H1 (cell line): ENCODE measurements at regions not wholly inside any gene's neighbourhood (a gene's known extent, or its start where the extent isn't known, plus 50 kb on each side); places are given as distances from the start of the nearest gene placed in this dataset.

ENCODE experiments used
- EP300 ChIP-seq, 2 experiments: IDR thresholded peaks; 1 replicate in 1 of 2; 2 replicates in 1 of 2; pipeline ENCODE4 v1.6.1; 2011 to 2012; ENCODE audit warnings: low read depth in 2 of 2, low read length in 2 of 2, mild to moderate bottlenecking in 2 of 2, borderline replicate concordance in 1 of 2, inconsistent platforms in 1 of 2, moderate library complexity in 1 of 2
- HDAC2 ChIP-seq, 2 experiments: fragments of 300-600 bp in 1 of 2; sonication (generic) in 1 of 2; IDR thresholded peaks; 2 replicates each; pipeline ENCODE4 v1.6.1; 2011 to 2012; ENCODE audit warnings: low read depth in 2 of 2, low read length in 2 of 2, mild to moderate bottlenecking in 2 of 2, moderate library complexity in 2 of 2, borderline replicate concordance in 1 of 2, inconsistent platforms in 1 of 2
- NANOG ChIP-seq: IDR thresholded peaks from 2 replicates; pipeline ENCODE4 v1.6.1; 2011; ENCODE audit warnings: low read length, low read depth, mild to moderate bottlenecking, inconsistent platforms; ENCODE audit not compliant: insufficient read depth, poor library complexity, severe bottlenecking
- RFX5 ChIP-seq: IDR thresholded peaks from 2 replicates; pipeline ENCODE4 v1.6.1; 2011; ENCODE audit warnings: low read depth, low read length, improper control_type of control experiment, borderline replicate concordance
- SAP30 ChIP-seq: fragments of 300-600 bp; sonication (generic); IDR thresholded peaks from 2 replicates; pipeline ENCODE4 v1.7.1; 2012; ENCODE audit warnings: low read length, moderate library complexity, mild to moderate bottlenecking, inconsistent platforms; ENCODE audit not compliant: insufficient read depth, insufficient replicate concordance
- TBP ChIP-seq: IDR thresholded peaks from 2 replicates; pipeline ENCODE4 v1.6.1; 2011; ENCODE audit warnings: low read depth, low read length, improper control_type of control experiment

GRCh38 chr13:23987331-23987894, 90.1 kb upstream of the C1QTNF9B start (continued):
- TF ChIP-seq TBP (no peak), NANOG (no peak), HDAC2 (IDR thresholded peaks at IDR 0.05; ENCODE audit: borderline replicate concordance in 1 of 2, low read depth in 2 of 2, low read length in 2 of 2) (no peak), SAP30 (no peak), RFX5 (no peak), EP300 (IDR thresholded peaks at IDR 0.05; ENCODE audit: borderline replicate concordance in 1 of 2, low read depth in 2 of 2, low read length in 2 of 2) (no peak)
